H54 (cell line): ENCODE measurements at regions not wholly inside any gene's neighbourhood (a gene's known extent, or its start where the extent isn't known, plus 50 kb on each side); places are given as distances from the start of the nearest gene placed in this dataset.

Experiments used
- DNase-seq: peaks from one replicate; pipeline ENCODE4 v3.0.0; 2011; ENCODE audit warnings: low spot score, mixed read lengths; ENCODE audit not compliant: insufficient read length
- FAIRE-seq: peaks from 3 replicates; lab custom pipeline; 2011; peaks lifted over from hg19 to GRCh38; lab: Jason Lieb, UNC
- POLR2A ChIP-seq: IDR thresholded peaks from 2 replicates; pipeline ENCODE4 v1.6.1; 2011; ENCODE audit warnings: low read depth, mild to moderate bottlenecking, low read length

DNA sequence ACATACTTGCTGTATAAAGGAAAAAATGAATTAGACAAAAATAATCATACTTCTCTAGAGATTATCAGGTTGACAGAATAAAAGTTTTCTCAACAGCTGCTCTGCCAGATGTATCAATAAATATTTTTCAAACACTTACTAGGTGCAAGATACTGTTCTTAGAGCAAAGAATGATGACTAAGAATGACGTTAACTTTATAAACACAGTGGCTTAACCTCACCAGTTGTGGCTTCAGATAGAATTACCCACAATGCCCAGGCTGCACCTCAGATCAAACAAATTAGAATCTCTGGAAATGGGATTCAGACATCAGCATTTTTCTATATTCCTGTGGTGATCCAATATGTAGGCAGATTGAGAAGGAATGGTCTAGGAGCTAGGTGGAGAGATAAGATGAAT, 422.4 kb upstream of the ATP11B start:
- DNase-seq (peak; percentile 12), FAIRE-seq (peak; percentile 88)
- no peak for TF ChIP-seq POLR2A

DNA sequence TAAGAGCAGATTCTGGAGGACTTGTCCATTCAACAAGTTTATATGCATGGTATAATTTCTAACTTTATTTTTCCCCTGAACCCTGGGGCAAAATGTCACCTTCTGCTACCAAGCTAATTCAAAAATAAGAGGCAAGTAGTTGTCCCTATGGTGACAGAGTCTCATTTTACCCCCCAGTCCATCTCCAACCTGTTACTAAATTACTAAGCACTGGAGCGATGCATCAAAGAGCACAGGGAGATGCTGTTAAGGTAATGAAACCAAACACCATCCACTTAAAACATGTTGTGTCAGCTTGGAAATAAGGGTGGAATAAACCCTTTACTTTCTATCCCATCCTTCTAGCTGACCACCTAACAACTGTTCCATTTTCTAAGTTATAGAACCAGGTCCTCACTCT, 417.4 kb upstream of the ATP11B start:
- no peak for TF ChIP-seq POLR2A
- DNase-seq (no peak), FAIRE-seq (no peak)

DNA sequence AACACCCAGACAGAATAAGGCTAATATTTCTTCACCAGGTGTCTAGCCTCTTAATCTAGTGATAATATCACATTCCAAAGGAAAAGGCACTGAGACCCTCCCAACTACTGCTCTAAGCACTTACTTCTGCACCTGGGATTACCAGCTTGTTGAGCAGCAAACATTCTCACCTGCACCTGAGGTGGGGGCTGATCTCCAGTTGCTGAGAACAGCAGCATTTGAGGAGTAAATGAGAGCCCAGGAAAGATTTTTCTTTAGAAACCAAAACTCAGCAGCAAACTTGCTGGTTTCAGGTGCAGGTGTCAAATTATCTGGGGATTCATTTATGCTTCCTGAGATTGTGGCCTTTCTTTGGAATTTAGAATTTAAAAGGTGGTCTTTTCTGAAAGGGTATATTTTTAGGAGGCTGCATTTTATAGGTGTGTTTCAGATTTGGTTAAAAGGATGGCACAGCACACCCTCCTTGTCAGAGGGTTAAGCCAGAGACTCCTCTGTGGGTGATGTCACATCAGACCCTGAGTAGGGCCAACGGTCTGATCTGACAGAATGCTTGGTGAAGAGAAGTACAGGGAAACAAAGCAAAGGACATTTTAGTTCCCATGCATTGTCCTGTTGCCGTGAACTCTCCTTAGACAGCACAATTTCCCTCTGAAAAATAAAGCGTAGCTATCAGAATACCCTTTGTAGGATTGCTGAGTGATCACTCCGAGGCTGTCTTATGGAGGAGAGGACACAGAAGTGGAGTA, 411.0 kb upstream of the ATP11B start:
- FAIRE-seq (no peak), DNase-seq (no peak)
- no peak for TF ChIP-seq POLR2A

DNA sequence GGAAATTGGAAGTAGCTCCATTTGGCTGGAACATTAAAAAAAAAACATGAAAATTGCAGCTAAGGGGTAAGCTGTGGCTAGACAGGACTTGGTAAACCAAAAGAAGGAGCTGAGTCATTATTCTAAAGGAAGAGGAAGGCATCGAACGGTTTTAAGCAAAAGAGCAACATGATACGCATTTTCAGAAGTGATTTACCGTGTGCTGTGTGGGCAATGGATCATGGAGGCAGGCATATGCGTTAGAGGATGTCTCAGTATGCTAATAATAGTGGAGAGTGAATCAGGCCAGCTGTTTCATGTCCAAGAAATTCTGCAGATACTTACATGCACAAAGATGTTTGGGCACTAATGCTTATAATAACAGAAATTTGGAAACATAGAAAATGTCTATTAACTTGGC, 409.1 kb upstream of the ATP11B start:
- TF ChIP-seq POLR2A = no peak
- DNase-seq (no peak), FAIRE-seq (peak; percentile 87)

DNA sequence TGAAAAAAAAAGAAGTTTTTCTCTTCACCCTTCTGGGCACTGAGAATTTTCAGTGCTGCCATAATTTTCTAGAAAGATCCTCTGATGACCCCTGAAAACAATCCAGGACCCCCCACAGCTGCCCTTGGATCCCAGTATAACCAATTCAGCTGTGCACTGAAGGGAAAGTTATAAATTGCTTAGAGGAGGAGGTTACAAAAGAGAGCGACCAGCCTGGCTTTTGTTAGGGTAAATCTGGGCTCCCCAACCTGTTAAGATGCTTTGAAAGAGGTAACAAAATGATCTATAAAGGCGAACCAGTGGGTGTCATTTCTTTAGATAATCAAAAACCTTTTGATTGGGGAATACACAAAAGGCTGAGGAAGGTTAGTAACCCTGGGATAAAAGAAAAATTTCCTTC, 407.9 kb upstream of the ATP11B start:
- DNase-seq (no peak), FAIRE-seq (no peak)
- no peak for TF ChIP-seq POLR2A

DNA sequence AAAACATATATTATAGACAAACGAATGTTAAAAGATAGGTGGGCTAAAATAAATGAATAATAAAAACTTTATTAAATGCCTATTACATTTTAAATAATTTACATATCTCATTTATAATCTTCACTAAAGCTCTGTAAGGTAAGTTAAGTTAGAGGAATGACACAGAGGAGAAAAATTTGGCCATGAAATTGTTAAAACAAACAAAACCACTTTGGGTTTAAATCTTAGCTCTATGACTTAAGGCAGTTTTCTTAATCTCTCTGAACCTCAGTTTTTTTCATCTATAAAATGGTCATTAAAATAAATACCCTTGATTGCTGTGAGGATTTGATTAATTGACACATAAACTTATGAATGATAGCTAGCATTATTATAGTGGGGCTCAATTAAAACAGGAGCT, 404.8 kb upstream of the ATP11B start:
- TF ChIP-seq POLR2A = no peak
- FAIRE-seq (no peak), DNase-seq (no peak)

DNA sequence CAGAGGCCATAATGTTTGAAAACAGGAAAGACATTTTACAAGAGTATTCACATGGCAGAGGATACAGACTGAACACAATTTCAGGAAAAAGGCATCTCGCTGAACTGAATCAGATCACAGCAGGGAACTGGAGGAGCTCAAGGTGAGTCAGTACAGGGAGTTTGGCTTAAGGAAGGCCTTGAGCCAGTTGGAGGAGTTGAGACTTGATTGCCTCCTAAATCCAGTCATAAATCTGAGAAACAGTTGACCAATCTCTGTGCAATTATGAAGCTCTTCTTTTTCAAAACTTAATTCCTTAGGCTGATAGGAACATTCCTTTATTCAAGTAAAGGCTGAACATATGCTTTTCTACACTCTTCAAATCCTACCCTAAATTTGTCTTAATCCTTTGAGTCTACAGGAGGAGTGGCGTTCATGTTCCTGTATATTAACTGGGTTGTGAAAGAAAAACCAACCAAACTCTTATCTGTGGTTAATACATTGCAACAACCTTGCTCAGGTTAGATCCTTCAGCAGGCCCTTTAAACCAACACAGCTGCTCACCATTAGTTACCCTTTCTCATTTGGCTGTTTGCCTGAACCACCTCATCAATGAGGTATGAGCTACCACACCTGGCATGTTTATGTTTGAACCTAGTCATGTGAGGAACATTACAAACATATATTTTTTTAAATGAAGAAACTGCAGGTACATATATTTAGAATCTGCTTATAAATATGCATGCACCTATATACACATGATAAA, 404.1 kb upstream of the ATP11B start:
- DNase-seq = no peak
- TF ChIP-seq POLR2A = no peak
- FAIRE-seq = peak; percentile 99

DNA sequence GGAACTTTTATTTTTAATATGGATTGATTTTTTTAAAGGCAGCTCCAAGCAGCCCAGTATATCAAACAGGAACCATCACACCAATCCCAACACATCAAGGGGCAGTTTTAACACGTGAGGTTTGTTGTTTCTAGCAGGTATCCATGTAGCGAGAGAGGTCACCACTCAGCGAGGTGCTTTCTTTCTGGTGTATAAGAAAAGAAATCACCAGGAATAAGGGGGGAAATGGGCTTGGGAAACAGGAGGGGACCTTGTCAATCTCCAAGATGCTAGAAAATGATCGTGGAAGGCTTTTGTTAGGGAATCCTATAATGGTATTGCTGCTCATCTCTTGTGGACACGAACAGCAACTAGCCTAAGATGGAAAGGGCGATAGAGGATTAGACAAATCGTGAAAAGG, 402.9 kb upstream of the ATP11B start:
- FAIRE-seq (no peak), DNase-seq (no peak)
- no peak for TF ChIP-seq POLR2A

DNA sequence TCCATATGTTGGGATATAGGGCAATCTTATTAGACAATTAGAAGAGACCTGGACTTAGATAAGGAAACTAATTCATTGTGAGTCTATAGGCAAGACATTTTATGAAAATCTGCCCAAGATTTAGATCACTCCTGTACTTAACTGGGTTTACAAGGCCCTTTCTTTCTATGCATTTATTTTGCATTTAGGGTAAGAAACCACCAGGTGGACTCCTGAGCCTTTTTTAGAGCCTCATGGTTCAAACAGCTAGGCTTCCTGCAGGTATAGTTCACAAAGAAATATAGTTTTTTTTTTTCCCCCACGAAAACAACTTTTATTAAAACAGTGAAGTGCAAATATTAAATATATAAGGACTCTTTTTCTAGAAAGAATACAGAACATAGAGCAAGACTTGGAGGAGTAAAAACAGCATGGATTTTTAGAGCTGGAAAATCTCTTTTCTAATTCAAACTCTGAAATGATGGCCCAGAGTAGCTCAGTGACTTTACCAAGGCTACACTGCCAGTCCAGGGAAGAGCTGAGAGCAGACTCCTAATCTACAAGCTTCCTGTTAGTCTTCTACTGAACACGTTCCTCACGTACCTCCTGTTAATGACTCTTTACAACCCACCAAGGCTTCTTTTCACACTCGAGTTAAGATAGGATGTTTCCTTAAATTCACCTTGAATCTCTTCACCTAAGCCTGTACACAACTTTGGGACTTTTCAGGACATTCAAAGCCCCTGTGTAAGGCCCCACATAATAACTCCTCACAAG, 400.9 kb upstream of the ATP11B start:
- no peak for TF ChIP-seq POLR2A
- no peak for FAIRE-seq
- DNase-seq = no peak

DNA sequence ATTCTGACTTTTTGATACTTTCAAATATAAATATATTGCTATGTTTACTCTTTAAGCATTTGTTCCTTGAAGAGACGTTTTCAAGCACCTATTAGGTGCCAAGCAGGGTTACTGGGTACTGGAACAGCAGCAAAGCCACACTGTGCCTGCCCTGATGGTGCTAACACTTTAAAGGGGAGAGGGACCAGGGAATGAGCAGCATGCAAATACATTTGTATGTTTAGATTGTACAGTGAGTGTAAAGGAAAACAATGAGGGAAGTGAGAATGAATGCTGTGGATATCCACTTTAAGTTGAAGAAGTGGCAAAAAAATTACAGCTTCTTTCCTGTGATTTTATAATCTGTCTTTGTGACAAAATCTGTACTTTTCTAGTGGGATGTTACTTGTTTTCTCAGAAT, 400.2 kb upstream of the ATP11B start:
- DNase-seq (no peak), FAIRE-seq (no peak)
- TF ChIP-seq POLR2A = no peak

DNA sequence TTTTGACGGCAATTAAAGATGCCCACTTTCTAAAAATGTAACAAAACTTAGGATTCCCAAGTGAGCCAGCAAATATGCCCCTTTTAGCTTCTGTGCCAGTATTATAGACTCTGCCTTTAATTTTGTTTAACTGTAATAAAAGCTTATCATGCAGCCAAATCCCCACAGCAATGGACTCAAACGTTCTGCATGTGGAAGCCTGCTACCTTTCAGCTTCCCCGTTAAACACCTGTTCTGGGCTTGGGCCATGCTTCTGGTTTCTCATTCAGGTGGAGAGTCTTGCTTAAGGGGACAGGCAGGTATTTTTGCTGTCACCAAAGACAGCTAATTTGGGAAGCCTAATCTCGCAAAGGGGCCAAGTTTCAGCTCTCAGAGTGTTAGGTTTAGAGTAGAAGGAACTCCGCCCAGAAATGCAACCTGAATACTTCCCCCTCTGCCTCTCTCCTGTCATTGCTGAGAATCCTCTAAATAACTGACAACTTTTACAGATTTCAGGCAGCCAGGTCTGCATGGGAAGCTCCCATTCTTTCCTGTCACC, 399.4 kb upstream of the ATP11B start:
- FAIRE-seq = no peak
- no peak for DNase-seq
- TF ChIP-seq POLR2A = no peak

DNA sequence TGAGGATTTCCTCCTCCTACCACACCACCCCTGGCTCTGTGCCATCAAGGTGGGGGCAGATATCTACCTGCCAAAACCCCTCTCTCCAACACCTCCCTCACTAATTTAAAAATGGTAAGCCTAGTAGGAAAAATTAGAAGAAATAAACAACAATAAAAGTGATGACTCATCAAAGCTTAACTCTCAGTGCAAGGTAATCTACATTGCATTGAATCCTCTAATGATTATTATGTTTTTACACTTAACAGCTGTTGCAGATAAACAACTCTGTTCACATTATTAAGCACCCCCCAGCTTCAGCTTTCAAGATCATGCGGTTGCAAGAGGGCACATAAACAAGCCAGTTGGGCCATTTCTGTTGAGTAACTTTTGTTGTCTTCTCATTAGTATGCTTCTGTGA, 396.1 kb upstream of the ATP11B start:
- no peak for DNase-seq
- no peak for FAIRE-seq

DNA sequence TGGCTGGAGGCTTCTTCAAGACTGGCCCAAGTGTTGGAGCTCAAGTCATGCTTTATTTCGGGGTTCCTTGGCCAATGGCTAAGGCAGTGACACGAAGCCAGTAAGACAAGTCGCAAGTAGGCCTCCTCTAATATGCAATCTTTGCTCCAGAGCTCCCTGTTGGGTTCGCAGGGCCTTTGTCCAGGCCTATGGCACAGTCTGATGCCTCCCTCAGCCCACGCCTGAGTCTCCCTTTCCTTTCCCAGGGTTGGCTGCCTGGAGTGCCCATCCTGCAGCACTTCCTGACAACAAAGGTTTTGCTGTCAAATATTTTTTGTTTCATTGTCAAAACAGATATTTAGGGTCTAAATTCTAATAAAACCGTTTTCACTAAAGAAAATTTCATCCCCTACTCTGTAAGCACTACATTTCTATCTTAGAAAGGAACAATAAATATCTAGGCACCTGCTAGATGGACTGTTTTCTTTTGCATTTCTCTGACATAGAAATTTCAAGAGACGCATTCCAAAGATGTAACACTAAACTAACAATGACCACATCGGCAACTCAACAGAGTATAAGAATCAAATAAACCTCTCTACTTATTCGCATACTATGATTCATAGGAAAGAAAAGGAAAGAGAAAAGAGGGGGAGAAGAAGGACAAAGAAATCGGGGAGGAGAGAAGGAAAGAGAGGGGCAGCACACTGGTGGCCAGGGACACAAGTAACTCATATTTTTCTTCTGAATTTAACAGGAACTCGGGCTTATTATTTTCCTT, 393.1 kb upstream of the ATP11B start:
- TF ChIP-seq POLR2A = no peak
- FAIRE-seq (no peak), DNase-seq (no peak)

More for the DNA sequence above, 396.1 kb upstream of the ATP11B start:
- no peak for TF ChIP-seq POLR2A
